ENCODE measurements at regions not wholly inside any gene's neighbourhood (a gene's known extent, or its start where the extent isn't known, plus 50 kb on each side); places are given as distances from the start of the nearest gene placed in this dataset.
"Not testable (repeated sequence)": the region's sequence is repeated elsewhere in the genome, so short reads cannot be mapped to it uniquely, and the experiment has no call there.

- no peak for DNase-seq
- H3K27me3 ChIP-seq (ENCODE audit: insufficient read depth in 3 of 3, low read length in 2 of 3) = no peaks in the 10 kb centered on the region
- intact Hi-C loops (cut with DNase I) = no loop called here
These were observed 51.0 kb upstream of the IRX5 start for GRCh38 chr16:54879681-54880080.

GRCh38 chr16:54878301-54878700 lies 52.4 kb upstream of the IRX5 start:
- Histone ChIP-seq H3K27me3 (ENCODE audit: insufficient read depth in 3 of 3, low read length in 2 of 3) (no peaks in the 10 kb centered on the region), H3K36me3 (ENCODE audit: insufficient read depth in 1 of 2, low read depth in 1 of 2) (no peaks in the 10 kb centered on the region), H3K4me1 (no peaks in the 10 kb centered on the region), H3K9me3 (peaks cover 3% of the 10 kb centered on the region), H3K4me3 (no peak overlapping the region), H3K27ac (no peak overlapping the region)
- WGBS, 3 donors = 45 to 68% (median 67%) methylated on average over 1 of the region's 1 CpG
- DNase-seq (no peak), ATAC-seq (no peak)
- TF ChIP-seq CTCF (IDR thresholded peaks at IDR 0.05) = no peak
- intact Hi-C loops (cut with DNase I) = no loop called here

More at GRCh38 chr16:54879681-54880080, 51.0 kb upstream of the IRX5 start:
- H3K4me3 ChIP-seq = no peak overlapping the region
- no peak for ATAC-seq
- no peak overlapping the region for H3K27ac ChIP-seq
- peaks cover 3% of the 10 kb centered on the region for H3K9me3 ChIP-seq
- no peaks in the 10 kb centered on the region for H3K36me3 ChIP-seq (ENCODE audit: insufficient read depth in 1 of 2, low read depth in 1 of 2)
- H3K4me1 ChIP-seq = no peaks in the 10 kb centered on the region
- TF ChIP-seq CTCF (IDR thresholded peaks at IDR 0.05) = no peak

GRCh38 chr16:54875443-54875842 lies 55.2 kb upstream of the IRX5 start:
- DNase-seq (no peak), ATAC-seq (no peak)
- no peaks in the 10 kb centered on the region for H3K27me3 ChIP-seq (ENCODE audit: insufficient read depth in 3 of 3, low read length in 2 of 3)
- H3K4me3 ChIP-seq = no peak overlapping the region
- no peak for TF ChIP-seq CTCF (IDR thresholded peaks at IDR 0.05)
- no peaks in the 10 kb centered on the region for H3K36me3 ChIP-seq (ENCODE audit: insufficient read depth in 1 of 2, low read depth in 1 of 2)
- intact Hi-C loops (cut with DNase I) = no loop called here
- no peaks in the 10 kb centered on the region for H3K9me3 ChIP-seq
- 90 to 95% (median 94%) methylated on average over 1 of the region's 1 CpG for WGBS, 3 donors
- no peak overlapping the region for H3K27ac ChIP-seq
- H3K4me1 ChIP-seq = no peaks in the 10 kb centered on the region

- H3K9me3 ChIP-seq; DNase-seq; H3K27ac ChIP-seq; ATAC-seq; H3K4me1 ChIP-seq; H3K36me3 ChIP-seq (ENCODE audit: insufficient read depth in 1 of 2, low read depth in 1 of 2); H3K4me3 ChIP-seq; intact Hi-C loops (cut with DNase I); H3K27me3 ChIP-seq (ENCODE audit: insufficient read depth in 3 of 3, low read length in 2 of 3): not testable (repeated sequence)
- WGBS, 3 donors = 84 to 86% (median 84%) methylated on average over 12 of the region's 12 CpGs
These were observed 56.8 kb upstream of the IRX5 start for GRCh38 chr16:54873716-54874373.

- no peaks in the 10 kb centered on the region for H3K4me1 ChIP-seq
- DNase-seq = no peak
- no peaks in the 10 kb centered on the region for H3K27me3 ChIP-seq (ENCODE audit: insufficient read depth in 3 of 3, low read length in 2 of 3)
- H3K4me3 ChIP-seq = no peak overlapping the region
- ATAC-seq = no peak
- intact Hi-C loops (cut with DNase I) = no loop called here
- no peaks in the 10 kb centered on the region for H3K9me3 ChIP-seq
- no peaks in the 10 kb centered on the region for H3K36me3 ChIP-seq (ENCODE audit: insufficient read depth in 1 of 2, low read depth in 1 of 2)
- 79 to 85% (median 85%) methylated on average over 2 of the region's 2 CpGs for WGBS, 3 donors
- no peak for TF ChIP-seq CTCF (IDR thresholded peaks at IDR 0.05)
- H3K27ac ChIP-seq = no peak overlapping the region
These were observed 57.6 kb upstream of the IRX5 start for GRCh38 chr16:54873071-54873470.

Data from psoas muscle (tissue), 7 donors.